Liver (tissue), 7 donors: ENCODE measurements at regions not wholly inside any gene's neighbourhood (a gene's known extent, or its start where the extent isn't known, plus 50 kb on each side); places are given as distances from the start of the nearest gene placed in this dataset.

Experiments
- DNase-seq: peaks from one replicate; pipeline ENCODE4 v3.0.0-alpha.2; 2017; ENCODE audit warnings: low spot score
- H3K27ac ChIP-seq, 2 donors: one replicate each; pipeline ENCODE4 v1.7.0; 2013; ENCODE audit warnings: inconsistent platforms in 2 of 2, low read length in 2 of 2, control low read depth in 1 of 2, low read depth in 1 of 2, mild to moderate bottlenecking in 1 of 2
- H3K27me3 ChIP-seq, 4 donors: one replicate each; pipeline versions ENCODE4 v1.6.1 to v1.7.0; 2013; ENCODE audit warnings: low read length in 3 of 4, inconsistent platforms in 1 of 4, mild to moderate bottlenecking in 1 of 4, moderate library complexity in 1 of 4; ENCODE audit not compliant: control insufficient read depth in 4 of 4, insufficient read depth in 4 of 4
- H3K36me3 ChIP-seq, 4 donors: one replicate each; pipeline versions ENCODE4 v1.6.1 to v1.7.0; 2013; ENCODE audit warnings: low read length in 3 of 4, mild to moderate bottlenecking in 3 of 4, low read depth in 1 of 4, moderate library complexity in 1 of 4; ENCODE audit not compliant: control insufficient read depth in 4 of 4, insufficient read depth in 3 of 4
- H3K4me1 ChIP-seq, 4 donors: one replicate each; pipeline versions ENCODE4 v1.6.1 to v1.7.0; 2013; ENCODE audit warnings: low read length in 3 of 4, mild to moderate bottlenecking in 3 of 4, moderate library complexity in 1 of 4; ENCODE audit not compliant: control insufficient read depth in 4 of 4, insufficient read depth in 4 of 4
- H3K4me3 ChIP-seq, 3 donors: one replicate each; pipeline versions ENCODE4 v1.6.1 to v1.7.0; 2013; ENCODE audit warnings: low read length in 3 of 3, control low read depth in 1 of 3, low read depth in 1 of 3, mild to moderate bottlenecking in 1 of 3
- H3K9ac ChIP-seq, 2 donors: one replicate each; pipeline ENCODE4 v1.7.0; 2013; ENCODE audit warnings: low read length in 2 of 2, mild to moderate bottlenecking in 2 of 2, moderate library complexity in 2 of 2, control low read depth in 1 of 2, low read depth in 1 of 2
- H3K9me3 ChIP-seq, 4 donors: one replicate each; pipeline versions ENCODE4 v1.6.1 to v1.7.0; 2013; ENCODE audit warnings: low read length in 3 of 4; ENCODE audit not compliant: control insufficient read depth in 4 of 4
- ATF3 ChIP-seq: IDR thresholded peaks from 2 replicates; pipeline ENCODE4 v1.6.1; 2016; ENCODE audit warnings: antibody characterized with exemption
- EGR1 ChIP-seq, 2 donors: IDR thresholded peaks; 2 replicates each; pipeline ENCODE4 v1.6.1; 2016 to 2018; ENCODE audit warnings: antibody characterized with exemption in 2 of 2, low read depth in 2 of 2
- FOXA2 ChIP-seq: IDR thresholded peaks from 2 replicates; pipeline ENCODE4 v1.6.1; 2016; ENCODE audit warnings: antibody characterized with exemption
- HNF4A ChIP-seq, 2 donors: conservative IDR thresholded peaks; 2 replicates each; pipeline ENCODE4 v1.6.1; 2016; ENCODE audit warnings: antibody characterized with exemption in 2 of 2, mild to moderate bottlenecking in 2 of 2
- JUND ChIP-seq, 2 donors: IDR thresholded peaks; 2 replicates each; pipeline ENCODE4 v1.6.1; 2016; ENCODE audit warnings: antibody characterized with exemption in 2 of 2
- MAX ChIP-seq: IDR thresholded peaks from 2 replicates; pipeline ENCODE4 v1.6.1; 2016; ENCODE audit warnings: antibody characterized with exemption
- NR2F2 ChIP-seq: IDR thresholded peaks from 2 replicates; pipeline ENCODE4 v1.6.1; 2016; ENCODE audit warnings: antibody characterized with exemption
- RAD21 ChIP-seq, 2 donors: IDR thresholded peaks; 2 replicates each; pipeline ENCODE4 v1.6.1; 2016; ENCODE audit warnings: antibody characterized with exemption in 2 of 2, mild to moderate bottlenecking in 2 of 2
- REST ChIP-seq: IDR thresholded peaks from 2 replicates; pipeline ENCODE4 v1.6.1; 2016; ENCODE audit warnings: antibody characterized with exemption, mild to moderate bottlenecking
- RXRA ChIP-seq, 2 donors: IDR thresholded peaks; 2 replicates each; pipeline ENCODE4 v1.6.1; 2017 to 2018; ENCODE audit warnings: antibody characterized with exemption in 2 of 2, mild to moderate bottlenecking in 1 of 2
- ZBTB33 ChIP-seq: IDR thresholded peaks from 2 replicates; pipeline ENCODE4 v1.6.1; 2016; ENCODE audit warnings: antibody characterized with exemption
- WGBS: extraction: QIAGEN DNeasy Blood & Tissue Kit; methylation state at CpG from one replicate; pipeline ENCODE4 v1.1.7; 2013; 5-methylcytosine and 5-hydroxymethylcytosine counted together
- donor health status: healthy.
- donor health status: healthy.
- donor health status: healthy.
- donor health status: healthy.

GRCh38 chr6:157727629-157728182, 95.3 kb upstream of the SNX9 start:
- Histone ChIP-seq H3K36me3 (no peaks in the 10 kb centered on the region), H3K4me3 (no peak overlapping the region), H3K27me3 (no peaks in the 10 kb centered on the region), H3K4me1 (no peaks in the 10 kb centered on the region), H3K9me3 (no peaks in the 10 kb centered on the region), H3K9ac (no peak overlapping the region), H3K27ac (no peak overlapping the region)
- 71% methylated on average over 7 of the region's 7 CpGs for WGBS
- TF ChIP-seq MAX (no peak), HNF4A (conservative IDR thresholded peaks at IDR 0.05) (no peak), EGR1 (IDR thresholded peaks at IDR 0.05; ENCODE audit: low read depth in 2 of 2) (no peak), FOXA2 (no peak), RXRA (IDR thresholded peaks at IDR 0.05) (no peak), NR2F2 (no peak), JUND (IDR thresholded peaks at IDR 0.05) (no peak), REST (no peak), RAD21 (IDR thresholded peaks at IDR 0.05) (no peak)
- DNase-seq, result no peak

GRCh38 chr6:157728183-157728881, 94.7 kb upstream of the SNX9 start:
- no peaks in the 10 kb centered on the region for H3K4me1 ChIP-seq
- H3K9me3 ChIP-seq, result no peaks in the 10 kb centered on the region
- no peak overlapping the region for H3K4me3 ChIP-seq
- TF ChIP-seq ZBTB33, result no peak
- no peaks in the 10 kb centered on the region for H3K27me3 ChIP-seq
- no peak for DNase-seq
- no peak overlapping the region for H3K27ac ChIP-seq
- WGBS, result 88% methylated on average over 6 of the region's 6 CpGs
- H3K9ac ChIP-seq, result no peak overlapping the region
- H3K36me3 ChIP-seq, result no peaks in the 10 kb centered on the region

GRCh38 chr6:157731221-157731620, 91.8 kb upstream of the SNX9 start:
- H3K27ac ChIP-seq, result no peak overlapping the region
- no peak for DNase-seq
- no peak overlapping the region for H3K9ac ChIP-seq
- H3K9me3 ChIP-seq, result no peaks in the 10 kb centered on the region
- 95% methylated on average over 5 of the region's 5 CpGs for WGBS
- no peak for TF ChIP-seq ATF3
- H3K36me3 ChIP-seq, result no peaks in the 10 kb centered on the region
- no peak overlapping the region for H3K4me3 ChIP-seq
- no peaks in the 10 kb centered on the region for H3K4me1 ChIP-seq
- no peaks in the 10 kb centered on the region for H3K27me3 ChIP-seq
